Esophagus (tissue), 2 donors: ENCODE measurements at regions not wholly inside any gene's neighbourhood (a gene's known extent, or its start where the extent isn't known, plus 50 kb on each side); places are given as distances from the start of the nearest gene placed in this dataset.

Experiments used
- H3K27ac ChIP-seq, 2 donors: one replicate each; pipeline ENCODE4 v1.5.1; 2013; ENCODE audit warnings: low read depth in 2 of 2, mild to moderate bottlenecking in 2 of 2, inconsistent platforms in 1 of 2, low read length in 1 of 2, moderate library complexity in 1 of 2
- H3K27me3 ChIP-seq, 2 donors: one replicate each; pipeline ENCODE4 v1.6.1; 2013; ENCODE audit warnings: low read length in 2 of 2, control low read depth in 1 of 2, mild to moderate bottlenecking in 1 of 2; ENCODE audit not compliant: insufficient read depth in 2 of 2, control insufficient read depth in 1 of 2
- H3K36me3 ChIP-seq, 2 donors: one replicate each; pipeline ENCODE4 v1.6.1; 2013; ENCODE audit warnings: low read length in 1 of 2; ENCODE audit not compliant: control insufficient read depth in 2 of 2, insufficient read depth in 2 of 2
- H3K4me1 ChIP-seq, 2 donors: one replicate each; pipeline ENCODE4 v1.6.1; 2013; ENCODE audit warnings: low read length in 1 of 2; ENCODE audit not compliant: control insufficient read depth in 2 of 2, insufficient read depth in 2 of 2
- H3K4me3 ChIP-seq, 2 donors: one replicate each; pipeline ENCODE4 v1.5.1; 2013; ENCODE audit warnings: low read length in 2 of 2, mild to moderate bottlenecking in 2 of 2, low read depth in 1 of 2, moderate library complexity in 1 of 2
- H3K9me3 ChIP-seq, 2 donors: one replicate each; pipeline ENCODE4 v1.6.1; 2013; ENCODE audit warnings: mild to moderate bottlenecking in 2 of 2, low read depth in 1 of 2, low read length in 1 of 2, moderate library complexity in 1 of 2; ENCODE audit not compliant: control insufficient read depth in 2 of 2, insufficient read depth in 1 of 2
- WGBS, 2 donors: extraction: QIAGEN DNeasy Blood & Tissue Kit; methylation state at CpG; one replicate each; pipeline ENCODE4 v1.1.7; 2013; 5-methylcytosine and 5-hydroxymethylcytosine counted together
- donor health status: healthy with polysubstance abuse.
- donor health status: Bipolar disorder and iron deficiency.

DNA sequence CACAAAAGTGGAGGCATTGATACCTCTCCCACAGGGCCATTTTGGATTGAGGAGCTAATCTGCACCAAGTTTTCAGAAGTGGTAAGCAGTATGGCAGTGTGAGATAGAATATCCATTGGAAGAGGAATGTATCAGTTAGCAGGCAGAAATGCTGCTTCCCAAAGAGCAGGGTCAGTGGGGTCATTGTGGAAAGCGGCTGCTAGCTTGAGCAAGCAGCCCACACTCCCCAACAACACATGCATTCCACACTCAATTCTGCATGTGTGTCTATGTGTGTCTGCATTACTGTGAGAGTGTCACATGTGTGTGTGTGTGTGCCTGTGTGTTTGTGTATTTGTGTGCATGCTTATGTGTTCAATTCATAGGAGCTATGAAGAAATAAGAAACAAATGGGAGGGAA, 190.9 kb upstream of the FOXA2 start:
- Histone ChIP-seq H3K27me3 (no peaks in the 10 kb centered on the region), H3K27ac (no peak overlapping the region), H3K4me3 (no peak overlapping the region), H3K4me1 (peaks cover 0 to 2% of the 10 kb centered on the region in 2 donors), H3K9me3 (peaks cover 0 to 2% of the 10 kb centered on the region in 2 donors), H3K36me3 (no peaks in the 10 kb centered on the region)
- WGBS, 2 donors: 87 to 100% methylated on average over 1 of the region's 1 CpG

DNA sequence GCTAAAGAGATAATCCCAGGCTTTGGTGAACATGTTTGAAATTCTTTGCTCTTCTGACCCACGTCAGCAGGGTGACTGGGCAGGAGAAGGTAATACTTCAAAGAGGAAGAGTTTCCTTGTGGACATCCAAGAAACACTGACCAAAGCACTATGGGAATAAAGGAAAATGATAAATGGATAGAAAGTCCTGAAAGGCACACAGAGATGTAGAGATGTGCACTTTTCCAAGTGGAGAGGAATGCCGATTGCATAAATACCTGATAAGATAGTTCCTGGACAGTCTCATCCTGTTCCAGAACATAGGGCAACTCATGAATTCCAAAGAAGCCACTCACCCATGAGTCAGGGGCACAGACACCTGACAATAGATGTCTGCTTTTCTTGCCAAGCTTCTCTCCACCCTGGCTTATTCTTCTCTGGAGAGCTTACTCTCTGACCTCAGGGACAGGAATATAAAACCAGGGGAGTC, 191.3 kb upstream of the FOXA2 start:
- Histone ChIP-seq H3K27ac (no peak overlapping the region), H3K4me1 (no peaks in the 10 kb centered on the region), H3K27me3 (no peaks in the 10 kb centered on the region), H3K4me3 (no peak overlapping the region), H3K36me3 (no peaks in the 10 kb centered on the region), H3K9me3 (peaks cover 0 to 2% of the 10 kb centered on the region in 2 donors)
- WGBS, 2 donors: 63 to 64% methylated on average over 2 of the region's 2 CpGs

DNA sequence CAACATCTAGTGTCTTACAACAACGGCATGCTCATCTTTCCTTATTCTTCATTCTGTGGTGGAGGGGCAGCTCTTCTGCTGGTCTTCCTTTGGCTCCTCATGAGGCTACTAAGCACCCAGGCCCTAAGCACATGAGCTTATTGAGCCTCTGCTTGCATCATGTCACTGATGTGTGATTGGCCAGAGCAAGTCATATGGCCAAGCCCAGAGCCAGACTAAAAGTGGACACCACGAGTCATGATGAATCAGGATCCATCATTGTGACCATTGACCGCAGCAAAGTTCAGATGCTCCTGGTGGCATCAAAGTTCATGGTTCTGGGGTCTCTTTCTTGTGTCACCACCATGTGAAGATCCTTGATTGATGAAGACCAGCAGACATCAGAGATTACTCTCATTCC, 192.0 kb upstream of the FOXA2 start:
- peaks cover 0 to 2% of the 10 kb centered on the region in 2 donors for H3K9me3 ChIP-seq
- no peak overlapping the region for H3K27ac ChIP-seq
- 90 to 94% methylated on average over 3 of the region's 3 CpGs for WGBS, 2 donors
- no peaks in the 10 kb centered on the region for H3K27me3 ChIP-seq
- H3K4me3 ChIP-seq: no peak overlapping the region
- H3K36me3 ChIP-seq: no peaks in the 10 kb centered on the region
- H3K4me1 ChIP-seq: no peaks in the 10 kb centered on the region

DNA sequence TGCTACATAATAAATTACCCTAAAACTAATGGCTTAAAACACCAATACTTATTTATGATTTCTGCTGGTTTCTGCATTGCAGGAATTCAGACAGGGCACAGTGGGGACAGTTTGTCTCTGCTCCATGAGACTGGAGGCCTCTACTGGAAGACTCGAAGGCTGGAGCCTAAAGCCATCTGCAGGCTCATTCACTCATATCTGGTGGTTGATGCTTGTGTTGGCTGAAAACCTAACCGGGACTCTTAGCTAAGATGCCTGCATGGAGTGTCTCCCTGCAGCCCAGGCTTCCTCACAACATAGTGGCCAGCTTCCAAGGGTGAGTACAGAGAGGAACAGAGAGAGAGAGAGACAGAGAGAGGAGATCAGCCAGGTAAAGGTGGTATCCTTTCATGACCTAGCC, 195.5 kb upstream of the FOXA2 start:
- H3K36me3 ChIP-seq: no peaks in the 10 kb centered on the region
- 64 to 80% methylated on average over 2 of the region's 2 CpGs for WGBS, 2 donors
- no peaks in the 10 kb centered on the region for H3K27me3 ChIP-seq
- H3K9me3 ChIP-seq: peaks cover 0 to 2% of the 10 kb centered on the region in 2 donors
- no peak overlapping the region for H3K4me3 ChIP-seq
- no peak overlapping the region for H3K27ac ChIP-seq
- no peaks in the 10 kb centered on the region for H3K4me1 ChIP-seq

DNA sequence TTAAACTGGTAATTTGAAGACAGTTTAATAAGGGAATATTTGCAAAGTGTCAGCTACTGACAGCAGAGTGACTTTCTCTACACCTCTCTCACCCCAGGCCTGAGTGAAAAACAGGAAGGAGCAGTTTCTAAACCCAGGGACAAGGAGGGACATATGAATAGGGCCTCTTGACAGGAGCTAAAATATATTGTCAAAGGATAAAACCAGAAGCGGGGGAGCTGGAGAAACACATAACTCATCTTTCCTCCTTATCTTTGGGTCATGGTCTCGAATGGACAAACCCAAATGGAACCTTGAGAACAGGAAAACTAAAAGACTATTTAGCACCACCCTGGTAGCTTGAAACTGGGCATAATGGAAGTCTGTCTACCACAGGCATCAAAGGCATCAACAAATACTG, 197.5 kb upstream of the FOXA2 start:
- Histone ChIP-seq H3K4me3 (no peak overlapping the region), H3K9me3 (no peaks in the 10 kb centered on the region), H3K27me3 (no peaks in the 10 kb centered on the region), H3K27ac (no peak overlapping the region), H3K36me3 (no peaks in the 10 kb centered on the region), H3K4me1 (no peaks in the 10 kb centered on the region)
- WGBS, 2 donors: 82 to 89% methylated on average over 2 of the region's 2 CpGs

DNA sequence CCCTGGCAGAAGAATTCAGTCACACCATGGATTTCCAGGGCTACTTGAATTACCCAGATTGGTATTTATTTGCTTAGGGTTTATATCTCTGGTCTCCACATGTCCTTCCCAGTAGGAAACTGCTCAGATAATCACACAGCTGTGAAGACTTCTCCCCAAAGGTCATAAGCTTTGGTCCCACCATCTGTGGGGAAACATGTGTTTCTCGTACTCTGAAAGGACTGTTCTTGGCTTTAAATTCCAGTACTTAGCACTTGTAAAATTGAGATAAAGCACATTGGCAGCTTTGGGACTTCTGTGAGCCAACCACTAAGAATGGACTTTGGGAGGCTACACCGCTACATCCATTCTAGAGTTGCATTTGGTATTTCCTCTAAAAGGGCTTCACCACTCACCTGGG, 205.3 kb upstream of the FOXA2 start:
- H3K27ac ChIP-seq: no peak overlapping the region
- no peak overlapping the region for H3K4me3 ChIP-seq
- whole genome bisulfite sequencing, 2 donors: 70 to 74% methylated on average over 2 of the region's 2 CpGs
- H3K36me3 ChIP-seq: no peaks in the 10 kb centered on the region
- H3K4me1 ChIP-seq: no peaks in the 10 kb centered on the region
- no peaks in the 10 kb centered on the region for H3K9me3 ChIP-seq
- H3K27me3 ChIP-seq: no peaks in the 10 kb centered on the region

DNA sequence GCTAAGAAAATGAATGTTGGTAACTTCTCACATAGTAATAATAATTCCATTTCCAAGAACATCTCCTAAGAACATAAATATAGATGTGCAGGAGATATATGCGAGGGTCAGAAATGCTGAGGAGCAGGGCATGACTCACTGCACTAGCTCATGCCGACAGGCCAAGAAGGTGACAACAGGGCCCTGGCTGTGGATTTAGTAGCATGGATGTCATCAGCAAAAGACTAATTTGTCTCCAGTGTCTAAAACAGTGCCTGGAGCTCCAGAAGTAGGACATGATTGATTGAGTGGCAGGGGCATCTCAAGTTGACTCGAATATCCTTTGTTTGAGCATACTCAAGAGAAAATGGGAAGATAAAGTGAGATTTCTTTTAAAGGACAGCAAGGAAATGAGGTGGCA, 207.0 kb upstream of the FOXA2 start:
- no peaks in the 10 kb centered on the region for H3K9me3 ChIP-seq
- WGBS, 2 donors: 67 to 69% methylated on average over 3 of the region's 3 CpGs
- H3K4me3 ChIP-seq: no peak overlapping the region
- no peaks in the 10 kb centered on the region for H3K27me3 ChIP-seq
- peaks cover 0 to 4% of the 10 kb centered on the region in 2 donors for H3K4me1 ChIP-seq
- H3K36me3 ChIP-seq: no peaks in the 10 kb centered on the region
- H3K27ac ChIP-seq: no peak overlapping the region

DNA sequence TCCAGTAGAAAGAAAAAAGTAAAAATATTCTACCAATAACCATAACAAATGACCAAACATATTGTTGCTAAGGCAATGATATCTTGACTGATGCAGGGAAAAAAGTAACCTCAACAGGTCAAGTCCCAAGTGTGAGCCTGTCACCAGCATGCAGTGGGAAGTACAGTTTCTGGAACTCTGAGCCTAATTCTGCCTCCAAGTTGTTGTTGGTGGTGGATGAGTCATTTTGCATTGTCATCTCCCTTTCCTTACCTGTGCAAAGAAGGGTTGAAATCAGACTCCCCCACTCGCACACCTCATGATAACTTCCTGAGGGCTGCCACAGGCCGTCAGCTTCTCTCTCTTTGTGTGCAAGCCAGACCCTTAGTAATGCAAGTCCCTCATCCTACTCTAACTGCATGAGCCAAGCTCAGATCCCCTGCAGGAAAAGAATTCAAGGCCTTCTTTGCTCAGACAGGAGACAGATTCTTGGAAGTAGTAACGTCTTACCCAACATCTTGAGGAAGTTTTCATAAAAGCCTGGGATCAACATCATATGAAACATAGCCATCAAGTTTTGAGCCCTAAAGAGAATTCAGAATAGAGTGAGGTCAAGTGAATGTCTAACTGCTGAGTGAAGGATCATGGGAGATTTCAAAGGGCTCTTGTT, 207.6 kb upstream of the FOXA2 start:
- no peaks in the 10 kb centered on the region for H3K27me3 ChIP-seq
- H3K36me3 ChIP-seq: no peaks in the 10 kb centered on the region
- H3K4me1 ChIP-seq: peaks cover 0 to 4% of the 10 kb centered on the region in 2 donors
- 43 to 50% methylated on average over 3 of the region's 3 CpGs for WGBS, 2 donors
- H3K4me3 ChIP-seq: no peak overlapping the region
- no peaks in the 10 kb centered on the region for H3K9me3 ChIP-seq
- no peak overlapping the region for H3K27ac ChIP-seq

DNA sequence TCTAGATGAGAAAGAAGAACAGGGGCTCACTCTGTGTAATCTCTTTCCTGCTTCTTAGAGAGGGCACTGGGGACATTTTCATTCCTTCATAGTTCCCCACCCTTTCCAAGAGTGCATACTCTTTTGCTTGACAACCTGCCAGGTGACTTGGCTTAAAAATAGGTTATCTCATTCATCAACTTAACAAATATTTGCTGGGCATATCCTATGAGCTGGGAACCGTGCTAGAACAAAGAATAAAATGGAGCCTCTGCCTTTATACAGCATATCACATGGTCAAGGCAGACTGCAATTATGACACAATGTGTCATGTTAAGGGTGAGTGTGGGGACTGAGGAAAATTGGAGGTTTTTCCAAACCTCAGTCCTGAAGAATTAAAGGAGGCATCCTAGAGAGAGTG, 209.8 kb upstream of the FOXA2 start:
- H3K27me3 ChIP-seq: no peaks in the 10 kb centered on the region
- no peaks in the 10 kb centered on the region for H3K9me3 ChIP-seq
- no peaks in the 10 kb centered on the region for H3K36me3 ChIP-seq
- H3K4me3 ChIP-seq: no peak overlapping the region
- WGBS, 2 donors: 14 to 17% methylated on average over 1 of the region's 1 CpG
- H3K27ac ChIP-seq: no peak overlapping the region
- peaks cover 0 to 4% of the 10 kb centered on the region in 2 donors for H3K4me1 ChIP-seq

DNA sequence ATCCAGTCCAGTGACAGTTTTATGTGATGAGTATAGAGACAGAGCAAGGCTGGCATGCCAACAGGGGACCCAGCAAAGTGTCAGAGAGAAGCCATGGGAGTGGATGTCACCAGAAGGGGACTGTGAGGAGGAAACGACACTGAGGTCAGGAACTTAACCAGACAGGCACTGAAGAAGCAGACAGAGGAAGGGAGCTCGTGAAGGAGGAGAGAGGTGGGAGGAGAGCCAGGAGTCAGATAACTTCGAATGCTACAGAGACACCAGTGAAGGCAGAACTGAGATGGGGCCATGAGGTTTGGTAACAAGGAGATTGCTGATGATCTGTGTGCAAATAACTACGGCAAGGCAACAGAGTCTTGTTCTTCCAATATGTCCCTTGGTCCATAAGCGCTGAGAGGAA, 211.1 kb upstream of the FOXA2 start:
- 60 to 62% methylated on average over 5 of the region's 5 CpGs for WGBS, 2 donors
- H3K9me3 ChIP-seq: no peaks in the 10 kb centered on the region
- no peak overlapping the region for H3K27ac ChIP-seq
- H3K4me1 ChIP-seq: peaks cover 0 to 4% of the 10 kb centered on the region in 2 donors
- H3K27me3 ChIP-seq: no peaks in the 10 kb centered on the region
- H3K4me3 ChIP-seq: no peak overlapping the region
- H3K36me3 ChIP-seq: no peaks in the 10 kb centered on the region
